ENCODE measurements at regions not wholly inside any gene's neighbourhood (a gene's known extent, or its start where the extent isn't known, plus 50 kb on each side); places are given as distances from the start of the nearest gene placed in this dataset.

DNA sequence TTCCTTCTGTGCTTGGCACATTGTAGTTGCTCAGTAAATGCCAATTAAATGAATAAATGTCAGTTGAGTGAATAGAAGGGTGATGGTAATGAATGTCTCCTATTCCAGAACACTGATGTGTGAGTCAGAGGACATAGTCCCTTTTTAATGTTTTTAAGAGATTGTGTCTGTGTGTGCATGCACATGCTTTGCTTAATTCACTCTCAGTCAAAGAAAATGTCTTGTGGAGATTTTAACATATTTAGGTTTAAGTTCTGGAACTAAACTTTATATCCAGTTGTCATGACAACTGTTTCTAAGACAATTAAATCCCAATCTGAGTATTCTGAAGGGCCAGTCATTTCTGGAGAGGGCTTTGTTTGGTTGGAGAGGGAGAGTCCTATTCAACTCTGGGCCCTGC is 255.3 kb upstream of the CDH11 start:
- no peak for TF ChIP-seq FOXK2 (IDR thresholded peaks at IDR 0.05)
- no peak for TF ChIP-seq FOXA1 (IDR thresholded peaks at IDR 0.05)
- TF ChIP-seq, protein P1, sequence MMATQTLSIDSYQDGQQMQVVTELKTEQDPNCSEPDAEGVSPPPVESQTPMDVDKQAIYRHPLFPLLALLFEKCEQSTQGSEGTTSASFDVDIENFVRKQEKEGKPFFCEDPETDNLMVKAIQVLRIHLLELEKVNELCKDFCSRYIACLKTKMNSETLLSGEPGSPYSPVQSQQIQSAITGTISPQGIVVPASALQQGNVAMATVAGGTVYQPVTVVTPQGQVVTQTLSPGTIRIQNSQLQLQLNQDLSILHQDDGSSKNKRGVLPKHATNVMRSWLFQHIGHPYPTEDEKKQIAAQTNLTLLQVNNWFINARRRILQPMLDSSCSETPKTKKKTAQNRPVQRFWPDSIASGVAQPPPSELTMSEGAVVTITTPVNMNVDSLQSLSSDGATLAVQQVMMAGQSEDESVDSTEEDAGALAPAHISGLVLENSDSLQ (IDR thresholded peaks at IDR 0.05), result no peak
- no peak for TF ChIP-seq TARDBP (IDR thresholded peaks at IDR 0.05)
- TF ChIP-seq ELF4 (IDR thresholded peaks at IDR 0.05), result no peak
- TF ChIP-seq ZNF384 (IDR thresholded peaks at IDR 0.05), result no peak
- no peak for TF ChIP-seq ARNT (IDR thresholded peaks at IDR 0.05)
- no peak for TF ChIP-seq HDGF (IDR thresholded peaks at IDR 0.05; ENCODE audit: borderline replicate concordance)
- ChIA-PET POLR2A (no interaction called here), CTCF (no interaction called here)
- no peak for DNase-seq (ENCODE audit: extremely low spot score)

DNA sequence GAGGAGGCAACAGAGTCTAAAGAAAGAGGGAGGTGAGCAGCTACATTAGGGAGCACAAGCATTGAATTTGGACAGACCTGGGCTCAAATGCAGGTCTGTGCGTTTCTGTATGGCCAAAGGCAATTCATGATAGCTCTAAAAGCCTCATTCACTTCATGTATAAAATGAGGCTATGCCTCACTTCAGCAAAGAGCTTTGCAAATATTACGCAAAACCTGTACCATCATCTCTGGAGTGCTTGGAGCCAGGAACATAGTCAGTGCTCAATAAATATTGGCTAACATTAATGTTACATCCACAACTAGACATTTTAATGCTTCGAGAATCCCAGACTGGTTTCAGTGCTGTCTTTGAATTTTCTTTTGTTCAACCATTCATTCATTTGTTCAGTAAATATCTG is 254.7 kb upstream of the CDH11 start:
- POLR2A ChIA-PET, result no interaction called here
- CTCF ChIA-PET, result no interaction called here
- TF ChIP-seq ARNT (IDR thresholded peaks at IDR 0.05) (no peak), FOXM1 (IDR thresholded peaks at IDR 0.05; ENCODE audit: borderline replicate concordance) (no peak)
- no peak for DNase-seq (ENCODE audit: extremely low spot score)

DNA sequence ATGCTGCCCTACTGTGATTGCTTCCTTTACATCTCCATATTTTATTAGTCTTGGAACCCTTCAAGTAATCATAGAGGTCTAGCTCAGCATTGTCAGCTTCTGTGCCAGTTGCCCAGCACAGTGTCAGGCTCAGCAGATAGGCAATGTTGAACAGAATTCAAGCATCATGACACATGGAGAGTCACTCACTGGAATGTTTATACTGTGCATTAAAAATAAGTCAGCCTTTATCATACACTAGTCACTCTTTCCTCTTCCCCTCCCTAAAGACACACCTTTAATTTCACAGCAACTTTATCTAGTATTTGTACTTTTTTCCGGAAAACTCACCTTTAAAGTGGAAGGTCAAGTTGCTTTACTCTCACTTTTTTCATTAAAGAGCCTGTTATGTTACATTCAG is 253.8 kb upstream of the CDH11 start:
- TF ChIP-seq ELF4 (IDR thresholded peaks at IDR 0.05), result no peak
- no peak for TF ChIP-seq ARNT (IDR thresholded peaks at IDR 0.05)
- no peak for TF ChIP-seq CTBP1 (IDR thresholded peaks at IDR 0.05; ENCODE audit: borderline replicate concordance)
- TF ChIP-seq HDGF (IDR thresholded peaks at IDR 0.05; ENCODE audit: borderline replicate concordance), result no peak
- no peak for TF ChIP-seq SUZ12 (IDR thresholded peaks at IDR 0.05)
- no peak for TF ChIP-seq FOXM1 (IDR thresholded peaks at IDR 0.05; ENCODE audit: borderline replicate concordance)
- TF ChIP-seq SP1 (IDR thresholded peaks at IDR 0.05), result no peak
- TF ChIP-seq ZNF384 (IDR thresholded peaks at IDR 0.05), result no peak
- TF ChIP-seq, protein P1 (IDR thresholded peaks at IDR 0.05), result no peak
- no peak for TF ChIP-seq TARDBP (IDR thresholded peaks at IDR 0.05)
- TF ChIP-seq LEF1 (IDR thresholded peaks at IDR 0.05; ENCODE audit: borderline replicate concordance), result no peak
- no peak for TF ChIP-seq L3MBTL2 (conservative IDR thresholded peaks at IDR 0.05)
- TF ChIP-seq BHLHE40 (IDR thresholded peaks at IDR 0.05; ENCODE audit: borderline replicate concordance), result no peak
- no peak for TF ChIP-seq FOXK2 (IDR thresholded peaks at IDR 0.05)
- TF ChIP-seq FOXA1 (IDR thresholded peaks at IDR 0.05), result no peak
- TF ChIP-seq NFRKB (IDR thresholded peaks at IDR 0.05), result no peak
- POLR2A ChIA-PET, result no interaction called here
- CTCF ChIA-PET, result no interaction called here
- DNase-seq (ENCODE audit: extremely low spot score), result no peak

DNA sequence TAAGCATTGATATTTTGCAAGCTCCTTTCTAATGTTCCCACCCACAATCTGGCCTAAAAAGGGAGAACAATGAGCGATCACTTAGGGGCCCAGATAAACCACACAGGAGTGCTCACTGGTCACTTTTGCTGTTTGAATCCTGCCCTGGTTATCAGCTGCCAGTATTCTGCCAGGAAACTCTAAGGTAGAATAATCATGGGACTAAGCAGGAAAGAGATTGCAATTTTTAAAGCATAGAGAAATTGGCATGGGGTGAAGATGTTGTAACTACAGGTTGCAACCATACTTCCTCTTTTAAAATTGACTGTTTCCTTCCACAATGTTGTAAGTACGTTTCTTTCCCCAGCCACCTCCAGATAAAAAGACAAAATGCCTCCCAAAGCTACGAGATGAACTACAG is 251.2 kb upstream of the CDH11 start:
- DNase-seq (ENCODE audit: extremely low spot score), result no peak
- POLR2A ChIA-PET, result no interaction called here
- CTCF ChIA-PET, result no interaction called here
- TF ChIP-seq L3MBTL2 (conservative IDR thresholded peaks at IDR 0.05), result no peak
- no peak for TF ChIP-seq ELF4 (IDR thresholded peaks at IDR 0.05)
- TF ChIP-seq FOXK2 (IDR thresholded peaks at IDR 0.05), result no peak
- no peak for TF ChIP-seq NFRKB (IDR thresholded peaks at IDR 0.05)
- TF ChIP-seq BHLHE40 (IDR thresholded peaks at IDR 0.05; ENCODE audit: borderline replicate concordance), result no peak
- no peak for TF ChIP-seq HDGF (IDR thresholded peaks at IDR 0.05; ENCODE audit: borderline replicate concordance)
- TF ChIP-seq, protein P1 (IDR thresholded peaks at IDR 0.05), result no peak
- no peak for TF ChIP-seq FOXM1 (IDR thresholded peaks at IDR 0.05; ENCODE audit: borderline replicate concordance)
- no peak for TF ChIP-seq LEF1 (IDR thresholded peaks at IDR 0.05; ENCODE audit: borderline replicate concordance)
- no peak for TF ChIP-seq CTBP1 (IDR thresholded peaks at IDR 0.05; ENCODE audit: borderline replicate concordance)
- TF ChIP-seq SP1 (IDR thresholded peaks at IDR 0.05), result no peak

DNA sequence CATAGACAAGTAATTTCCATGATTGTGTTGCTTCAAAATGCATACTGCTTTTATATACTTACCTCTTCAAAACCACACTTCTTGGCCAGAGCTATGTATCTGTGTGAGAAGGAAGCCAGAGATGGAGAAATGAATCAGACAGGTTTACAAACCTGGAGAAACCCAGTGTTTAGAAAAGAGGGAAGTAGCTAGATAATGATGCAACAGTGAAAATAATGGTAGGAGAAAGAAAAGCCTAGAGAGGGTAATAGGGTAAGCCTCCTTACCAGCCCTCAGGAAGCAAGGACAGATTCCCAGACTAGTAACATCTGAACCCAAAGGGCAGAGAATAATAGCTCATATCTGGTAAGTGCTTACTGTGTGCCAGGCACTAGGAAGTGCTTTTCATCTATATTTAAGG is 250.3 kb upstream of the CDH11 start:
- no peak for DNase-seq (ENCODE audit: extremely low spot score)
- POLR2A ChIA-PET, result no interaction called here
- CTCF ChIA-PET, result no interaction called here
- TF ChIP-seq FOXM1 (IDR thresholded peaks at IDR 0.05; ENCODE audit: borderline replicate concordance), result no peak
- TF ChIP-seq, protein P1 (IDR thresholded peaks at IDR 0.05), result no peak
- TF ChIP-seq L3MBTL2 (conservative IDR thresholded peaks at IDR 0.05), result no peak
- TF ChIP-seq CTBP1 (IDR thresholded peaks at IDR 0.05; ENCODE audit: borderline replicate concordance), result no peak
- TF ChIP-seq SP1 (IDR thresholded peaks at IDR 0.05), result no peak
- TF ChIP-seq FOXK2 (IDR thresholded peaks at IDR 0.05), result no peak
- no peak for TF ChIP-seq BHLHE40 (IDR thresholded peaks at IDR 0.05; ENCODE audit: borderline replicate concordance)
- no peak for TF ChIP-seq ZNF384 (IDR thresholded peaks at IDR 0.05)
- TF ChIP-seq TARDBP (IDR thresholded peaks at IDR 0.05), result no peak
- no peak for TF ChIP-seq ARNT (IDR thresholded peaks at IDR 0.05)
- no peak for TF ChIP-seq HDGF (IDR thresholded peaks at IDR 0.05; ENCODE audit: borderline replicate concordance)
- TF ChIP-seq SUZ12 (IDR thresholded peaks at IDR 0.05), result no peak
- TF ChIP-seq ELF4 (IDR thresholded peaks at IDR 0.05), result no peak
- TF ChIP-seq FOXA1 (IDR thresholded peaks at IDR 0.05), result no peak
- no peak for TF ChIP-seq NFRKB (IDR thresholded peaks at IDR 0.05)
- TF ChIP-seq LEF1 (IDR thresholded peaks at IDR 0.05; ENCODE audit: borderline replicate concordance), result no peak

Measured in HEK293T (cell line).